Breast epithelium (tissue), 3 donors: ENCODE measurements at regions not wholly inside any gene's neighbourhood (a gene's known extent, or its start where the extent isn't known, plus 50 kb on each side); places are given as distances from the start of the nearest gene placed in this dataset.
"Not testable (repeated sequence)": the region's sequence is repeated elsewhere in the genome, so short reads cannot be mapped to it uniquely, and the experiment has no call there.

Experiments
- POLR2A ChIP-seq: fragments of 450-650 bp; IDR thresholded peaks from one replicate; pipeline ENCODE4 v1.6.1; 2016; ENCODE audit warnings: antibody characterized with exemption, mild to moderate bottlenecking, moderate library complexity
- POLR2AphosphoS5 ChIP-seq, 3 donors: sonication (generic); formaldehyde crosslinking; IDR thresholded peaks; one replicate each; pipeline ENCODE4 v1.6.1; 2017; ENCODE audit warnings: antibody characterized with exemption in 3 of 3
- TF ChIP-seq, protein P1 (sequence below), 3 donors: fragments of 450-650 bp; IDR thresholded peaks; one replicate each; pipeline ENCODE4 v1.5.1; 2016 to 2017; ENCODE audit warnings: antibody characterized with exemption in 3 of 3, mild to moderate bottlenecking in 3 of 3, moderate library complexity in 3 of 3

DNA sequence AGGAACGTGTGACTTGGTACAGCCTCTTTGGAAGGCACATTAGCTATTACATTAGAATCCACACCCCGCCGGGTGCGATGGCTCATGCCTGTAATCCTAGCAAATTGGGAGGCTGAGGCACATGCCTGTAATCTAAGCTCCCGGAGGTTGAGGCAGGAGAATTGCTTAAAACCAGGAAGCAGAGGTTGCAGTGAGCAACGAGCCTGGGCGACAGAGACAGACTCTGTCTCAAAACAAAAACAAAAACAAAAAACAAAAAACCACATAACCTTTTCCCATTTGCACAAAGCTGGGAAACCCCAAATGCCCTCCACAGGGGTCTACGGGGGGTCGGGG lies 82.7 kb upstream of the METTL9 start:
- TF ChIP-seq, protein P1, sequence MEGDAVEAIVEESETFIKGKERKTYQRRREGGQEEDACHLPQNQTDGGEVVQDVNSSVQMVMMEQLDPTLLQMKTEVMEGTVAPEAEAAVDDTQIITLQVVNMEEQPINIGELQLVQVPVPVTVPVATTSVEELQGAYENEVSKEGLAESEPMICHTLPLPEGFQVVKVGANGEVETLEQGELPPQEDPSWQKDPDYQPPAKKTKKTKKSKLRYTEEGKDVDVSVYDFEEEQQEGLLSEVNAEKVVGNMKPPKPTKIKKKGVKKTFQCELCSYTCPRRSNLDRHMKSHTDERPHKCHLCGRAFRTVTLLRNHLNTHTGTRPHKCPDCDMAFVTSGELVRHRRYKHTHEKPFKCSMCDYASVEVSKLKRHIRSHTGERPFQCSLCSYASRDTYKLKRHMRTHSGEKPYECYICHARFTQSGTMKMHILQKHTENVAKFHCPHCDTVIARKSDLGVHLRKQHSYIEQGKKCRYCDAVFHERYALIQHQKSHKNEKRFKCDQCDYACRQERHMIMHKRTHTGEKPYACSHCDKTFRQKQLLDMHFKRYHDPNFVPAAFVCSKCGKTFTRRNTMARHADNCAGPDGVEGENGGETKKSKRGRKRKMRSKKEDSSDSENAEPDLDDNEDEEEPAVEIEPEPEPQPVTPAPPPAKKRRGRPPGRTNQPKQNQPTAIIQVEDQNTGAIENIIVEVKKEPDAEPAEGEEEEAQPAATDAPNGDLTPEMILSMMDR (IDR thresholded peaks at IDR 0.05), result not testable (repeated sequence)
- not testable (repeated sequence) for TF ChIP-seq POLR2AphosphoS5 (IDR thresholded peaks at IDR 0.05); POLR2A
